GM21529 (cell line): ENCODE measurements at regions not wholly inside any gene's neighbourhood (a gene's known extent, or its start where the extent isn't known, plus 50 kb on each side); places are given as distances from the start of the nearest gene placed in this dataset.
"Not testable (repeated sequence)": the region's sequence is repeated elsewhere in the genome, so short reads cannot be mapped to it uniquely, and the experiment has no call there.

Experiments used
- ATAC-seq: cut with Tn5 transposase; IDR thresholded peaks from one replicate; pipeline ENCODE4 v1.9.1; 2021; ENCODE audit not compliant: unreplicated experiment

DNA sequence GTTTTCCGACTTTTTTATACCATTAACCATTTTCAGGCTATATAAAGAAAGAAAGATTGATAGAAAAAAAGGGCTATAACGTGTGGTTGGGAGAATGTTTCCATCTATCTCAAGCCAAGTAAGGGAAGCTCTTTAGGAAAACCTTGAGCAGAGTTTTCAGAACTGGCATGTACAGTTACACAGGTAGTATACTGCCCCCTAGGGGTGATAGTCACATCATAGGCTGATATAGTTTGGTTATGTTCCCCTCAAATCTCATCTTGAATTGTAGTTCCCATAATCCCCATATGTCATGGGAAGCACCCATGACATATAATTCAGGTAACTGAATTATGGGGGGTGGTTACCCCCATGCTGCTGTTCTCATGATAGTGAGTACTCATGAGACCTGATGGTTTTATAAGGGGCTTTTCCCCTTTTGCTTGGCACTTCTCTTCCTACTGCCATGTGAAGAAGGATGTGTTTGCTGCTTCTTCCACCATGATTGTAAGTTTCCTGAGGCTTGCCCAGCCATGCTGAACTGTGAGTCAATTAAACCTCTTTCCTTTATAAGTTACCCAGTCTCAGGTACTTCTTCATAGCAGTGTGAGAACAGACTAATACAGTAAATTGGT, 186.8 kb downstream of the TMA16 start:
- peak; percentile 92 for ATAC-seq

DNA sequence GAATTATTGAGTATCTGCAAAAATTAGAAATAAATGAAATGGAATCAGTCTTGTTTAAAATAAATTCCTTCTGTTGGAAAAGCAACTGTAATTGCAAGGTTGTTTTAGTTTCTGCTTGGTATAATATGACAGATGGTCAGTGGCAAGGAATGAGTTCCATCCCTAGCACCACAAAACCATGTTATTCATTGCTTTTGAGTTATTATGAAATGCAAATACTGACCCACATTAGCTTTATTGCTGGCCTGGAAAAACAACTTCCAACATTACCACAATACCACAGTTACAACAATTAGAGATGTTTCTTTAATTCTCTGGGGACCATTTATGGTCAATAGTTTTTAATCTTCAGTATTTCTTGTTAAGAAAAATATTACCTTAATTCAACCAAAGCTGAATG, 194.4 kb downstream of the TMA16 start:
- no peak for ATAC-seq

GRCh38 chr4:163693211-163693610, 198.7 kb downstream of the TMA16 start:
- no peak for ATAC-seq

- no peak for ATAC-seq
These were observed 199.3 kb downstream of the TMA16 start for GRCh38 chr4:163693776-163694175.

DNA sequence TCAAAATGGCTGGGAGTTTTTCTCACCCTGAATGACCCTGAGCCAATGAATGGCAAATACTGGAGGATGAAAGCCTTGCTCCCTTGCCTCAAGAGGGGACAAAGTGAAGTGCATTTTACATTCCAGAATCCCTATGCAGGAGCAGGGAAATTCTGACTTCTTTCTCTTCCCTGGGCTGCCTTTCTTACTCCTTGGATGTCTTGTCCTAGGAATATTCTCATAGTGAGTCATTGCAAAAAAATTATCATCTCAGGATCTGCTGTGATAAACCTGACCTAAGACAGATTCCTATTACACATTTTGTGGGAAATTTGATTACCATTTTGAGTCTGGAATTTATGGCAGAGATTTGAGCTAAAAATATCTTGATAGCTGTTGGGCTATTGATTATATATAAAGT, 199.9 kb downstream of the TMA16 start:
- no peak for ATAC-seq

DNA sequence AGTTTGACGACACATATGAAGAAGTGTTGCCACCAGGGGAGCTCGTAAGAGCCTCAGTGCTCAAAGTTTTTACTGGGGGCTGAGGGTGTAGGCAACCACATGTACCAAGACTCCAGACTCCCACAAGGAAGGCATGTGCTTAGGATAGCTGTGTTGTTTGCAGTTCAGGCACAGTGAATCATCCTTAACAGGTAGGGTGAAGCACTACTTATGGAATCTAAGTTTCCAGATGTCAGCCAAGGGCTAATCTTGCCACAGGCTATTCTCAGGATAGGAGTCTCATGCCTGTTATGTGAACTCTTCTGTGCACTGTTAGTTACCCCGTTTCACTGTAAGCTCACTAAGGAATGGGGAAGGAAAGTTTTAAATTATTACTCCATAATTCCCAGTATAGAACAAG, 202.6 kb downstream of the TMA16 start:
- ATAC-seq, result no peak

- not testable (repeated sequence) for ATAC-seq
These were observed 205.9 kb downstream of the TMA16 start for GRCh38 chr4:163700383-163700782.

- peak; percentile 96 for ATAC-seq
These were observed 207.4 kb downstream of the TMA16 start for GRCh38 chr4:163701916-163702315.

GRCh38 chr4:163702736-163703135, 208.2 kb downstream of the TMA16 start:
- ATAC-seq, result no peak

DNA sequence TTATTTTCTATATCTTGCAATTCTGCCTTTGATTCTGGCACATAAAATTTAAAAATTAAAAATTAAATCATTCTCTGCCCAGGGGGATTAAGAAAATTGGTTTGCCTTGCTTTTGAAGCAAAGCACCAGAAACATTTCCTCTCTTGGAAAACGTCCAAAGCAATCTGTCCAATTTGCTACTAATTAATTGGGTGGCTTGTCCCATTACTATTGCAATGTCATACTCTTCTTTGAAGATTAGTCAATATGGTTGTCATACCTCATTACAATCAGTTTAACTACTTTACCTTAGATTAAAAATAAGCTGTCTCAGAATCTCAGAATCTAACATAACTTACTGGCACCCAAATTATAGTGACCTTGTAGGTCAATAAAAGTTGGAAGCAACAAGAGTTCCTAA, 208.8 kb downstream of the TMA16 start:
- ATAC-seq, result no peak

DNA sequence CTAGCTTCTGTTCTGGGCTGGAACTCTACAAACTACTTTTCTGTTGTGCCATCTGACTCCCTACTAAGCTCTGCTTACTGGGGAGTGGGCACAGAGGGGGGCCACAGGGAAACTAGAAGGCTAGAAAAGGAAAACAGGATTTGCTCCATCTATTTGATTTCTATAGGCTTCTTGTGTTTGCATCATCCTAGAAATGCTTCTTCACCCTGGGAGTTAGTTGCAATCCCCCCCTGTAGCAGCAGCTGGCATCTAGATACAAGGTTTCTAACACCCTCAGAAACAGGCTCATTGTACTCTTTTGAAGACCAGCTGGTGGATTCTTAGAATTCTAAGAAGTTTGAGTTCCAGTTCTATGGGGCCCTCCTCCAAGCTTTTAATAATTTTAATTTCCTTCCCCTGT, 213.4 kb downstream of the TMA16 start:
- no peak for ATAC-seq

GRCh38 chr4:163709601-163710000, 215.1 kb downstream of the TMA16 start:
- no peak for ATAC-seq

- no peak for ATAC-seq
These were observed 215.7 kb downstream of the TMA16 start for GRCh38 chr4:163710158-163710557.

DNA sequence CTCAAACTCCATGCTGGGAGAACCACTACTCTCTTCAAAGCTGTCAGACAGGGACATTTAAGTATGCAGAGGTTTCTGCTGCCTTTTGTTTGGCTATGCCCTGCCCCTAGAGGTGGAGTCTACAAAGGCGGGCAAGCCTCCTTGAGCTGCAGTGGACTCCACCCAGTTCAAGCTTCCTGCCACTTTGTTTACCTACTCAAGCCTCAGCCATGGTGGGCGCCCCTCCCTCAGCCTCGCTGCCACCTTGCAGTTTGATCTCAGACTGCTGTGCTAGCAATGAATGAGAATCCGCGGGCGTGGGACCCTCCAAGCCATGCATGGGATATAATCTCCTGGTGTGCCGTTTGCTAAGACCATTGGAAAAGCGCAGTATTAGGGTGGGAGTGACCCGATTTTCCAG, 230.0 kb downstream of the TMA16 start:
- not testable (repeated sequence) for ATAC-seq

GRCh38 chr4:163726641-163727040, 232.2 kb downstream of the TMA16 start:
- ATAC-seq, result no peak

- ATAC-seq, result no peak
These were observed 236.6 kb downstream of the TMA16 start for GRCh38 chr4:163731071-163731470.

GRCh38 chr4:163732473-163732872, 238.0 kb downstream of the TMA16 start:
- no peak for ATAC-seq

- no peak for ATAC-seq
These were observed 242.4 kb downstream of the TMA16 start for GRCh38 chr4:163736876-163737275.

- ATAC-seq, result not testable (repeated sequence)
These were observed 243.4 kb downstream of the TMA16 start for GRCh38 chr4:163737846-163738245.

GRCh38 chr4:163738521-163738920, 244.0 kb downstream of the TMA16 start:
- ATAC-seq, result no peak

DNA sequence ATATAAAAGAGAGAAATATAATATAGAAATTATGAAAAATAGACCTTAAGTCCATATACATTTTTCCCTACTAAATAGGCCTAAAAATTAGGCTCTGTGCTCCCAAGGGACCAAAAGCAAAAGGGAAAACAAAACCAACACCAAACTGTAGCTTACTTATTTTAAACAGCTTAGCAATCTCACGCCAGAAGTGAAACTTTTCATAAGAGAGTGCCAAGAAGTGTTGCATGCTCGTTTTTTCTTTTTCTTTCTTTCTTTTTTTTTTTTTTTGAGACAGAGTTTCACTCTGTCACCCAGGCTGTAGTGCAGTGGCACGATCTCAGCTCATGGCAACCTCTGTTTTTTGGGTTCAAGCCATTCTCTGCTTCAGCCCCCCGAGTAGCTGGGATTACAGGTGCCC, 250.4 kb downstream of the TMA16 start:
- peak; percentile 95 for ATAC-seq

DNA sequence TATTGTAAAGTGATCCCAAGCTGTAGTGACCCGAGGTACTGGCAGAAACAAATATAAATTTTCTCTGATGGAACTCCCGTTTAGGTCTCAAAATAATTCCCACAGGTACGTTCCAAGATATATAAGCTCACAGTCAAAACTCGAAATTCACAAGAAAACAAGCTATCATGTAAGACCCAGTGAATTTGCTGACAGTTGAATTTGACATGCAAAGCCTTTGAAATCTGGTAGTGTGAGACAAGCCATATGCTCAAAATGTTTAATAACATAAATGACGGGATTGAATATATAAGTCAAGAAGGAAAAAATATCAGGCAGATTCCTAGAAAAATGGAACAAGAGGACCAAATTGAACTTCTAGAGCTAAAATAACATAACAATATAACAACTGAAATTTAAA, 252.8 kb downstream of the TMA16 start:
- ATAC-seq, result no peak

DNA sequence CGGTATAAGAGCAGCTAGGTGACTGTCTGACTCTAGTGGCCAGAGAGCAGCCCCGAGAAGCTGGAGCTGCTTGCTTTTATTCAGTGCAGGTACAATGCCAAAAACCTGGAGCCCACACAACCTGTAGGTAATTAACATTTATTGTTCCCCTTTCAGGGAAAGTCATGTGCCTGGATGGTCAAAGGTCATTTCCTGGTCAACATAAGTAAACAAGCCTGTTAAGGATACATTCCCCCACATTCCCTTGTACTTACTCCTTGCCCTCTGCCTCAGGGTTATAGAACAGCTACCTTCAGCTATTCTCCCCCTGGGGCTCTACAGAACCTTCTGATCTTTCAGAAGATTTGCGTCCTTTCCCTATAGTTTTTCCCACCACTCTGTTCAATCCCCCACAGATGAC, 253.4 kb downstream of the TMA16 start:
- ATAC-seq, result no peak
